Raji (cell line): ENCODE measurements at regions not wholly inside any gene's neighbourhood (a gene's known extent, or its start where the extent isn't known, plus 50 kb on each side); places are given as distances from the start of the nearest gene placed in this dataset.

Experiments used
- POLR2A ChIP-seq: IDR thresholded peaks from 2 replicates; pipeline ENCODE4 v1.6.1; 2011; ENCODE audit warnings: low read depth, low read length, control low read depth; ENCODE audit not compliant: insufficient read depth

GRCh38 chr1:189185097-189185496 is 1292.6 kb downstream of the BRINP3 start:
- no peak for TF ChIP-seq POLR2A

DNA sequence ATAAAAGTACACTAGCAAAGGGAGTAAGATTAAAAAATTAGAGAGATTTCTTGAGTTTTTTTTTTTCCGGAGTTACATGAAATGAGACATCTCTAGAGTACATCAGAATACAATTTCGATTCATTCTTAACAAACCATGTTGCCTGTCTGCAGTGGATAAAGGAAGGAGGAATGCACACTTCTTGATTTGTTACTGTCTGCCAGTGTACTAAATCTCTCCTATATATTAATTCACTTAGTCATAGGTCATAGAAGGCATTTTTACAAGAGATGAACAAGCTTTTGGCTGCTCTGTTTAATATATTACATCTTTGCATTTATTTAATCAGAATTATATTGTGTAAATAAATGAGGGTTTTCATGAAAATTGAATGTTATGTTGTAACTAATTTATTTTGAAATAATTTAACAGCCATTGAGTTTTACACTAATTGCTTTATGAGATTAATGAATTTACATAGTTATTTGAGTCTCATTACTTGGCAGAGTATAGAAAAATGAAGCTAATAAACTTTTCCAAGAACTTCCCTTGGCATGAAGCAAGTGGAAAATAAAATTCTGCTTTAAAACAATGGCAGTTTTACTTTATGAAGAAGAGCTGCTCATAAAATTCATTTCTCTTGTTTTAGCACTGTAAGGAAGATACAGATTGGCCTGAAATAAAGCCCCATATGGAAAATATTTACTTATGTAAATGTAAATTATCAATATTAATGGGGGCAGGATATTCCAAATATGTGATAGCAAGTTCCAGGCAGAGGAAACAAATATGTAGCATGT is 1284.7 kb downstream of the BRINP3 start:
- TF ChIP-seq POLR2A: no peak

DNA sequence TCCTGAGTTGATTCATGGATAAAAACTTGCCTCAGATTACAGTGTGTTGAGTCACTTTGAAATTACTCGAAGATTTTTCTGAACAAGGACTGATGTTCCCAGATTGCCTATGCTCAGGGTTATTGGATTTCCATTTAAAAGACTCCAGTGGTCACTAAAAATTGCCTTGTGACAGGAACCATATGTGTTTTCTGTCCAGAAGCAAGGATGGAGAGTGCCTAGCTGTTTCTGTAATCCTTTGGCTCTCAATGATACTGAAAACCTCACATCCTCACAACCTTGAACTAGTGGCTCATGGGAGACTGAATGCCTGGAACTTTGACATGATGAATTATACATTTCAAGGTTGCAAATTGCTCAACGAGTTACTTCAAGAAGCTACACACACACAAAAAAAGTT is 1271.8 kb downstream of the BRINP3 start:
- no peak for TF ChIP-seq POLR2A

DNA sequence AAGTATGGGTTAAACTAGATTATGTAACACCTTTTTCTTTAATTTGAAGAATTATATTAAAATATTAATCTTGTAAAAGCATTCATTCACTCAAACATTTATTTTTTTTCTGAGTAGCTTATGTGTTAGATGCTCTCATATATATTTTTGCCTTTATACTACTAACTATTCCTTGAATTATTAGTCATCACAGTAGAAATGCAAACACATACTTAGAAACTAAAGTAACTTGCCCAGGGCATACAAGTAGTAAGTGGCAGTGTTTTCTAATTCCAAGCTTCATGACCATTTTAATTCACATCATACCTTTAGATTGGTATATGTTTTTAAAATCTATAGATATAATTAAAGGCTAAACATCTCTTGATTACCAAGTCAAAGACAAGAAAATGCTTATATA is 1271.0 kb downstream of the BRINP3 start:
- TF ChIP-seq POLR2A: no peak

DNA sequence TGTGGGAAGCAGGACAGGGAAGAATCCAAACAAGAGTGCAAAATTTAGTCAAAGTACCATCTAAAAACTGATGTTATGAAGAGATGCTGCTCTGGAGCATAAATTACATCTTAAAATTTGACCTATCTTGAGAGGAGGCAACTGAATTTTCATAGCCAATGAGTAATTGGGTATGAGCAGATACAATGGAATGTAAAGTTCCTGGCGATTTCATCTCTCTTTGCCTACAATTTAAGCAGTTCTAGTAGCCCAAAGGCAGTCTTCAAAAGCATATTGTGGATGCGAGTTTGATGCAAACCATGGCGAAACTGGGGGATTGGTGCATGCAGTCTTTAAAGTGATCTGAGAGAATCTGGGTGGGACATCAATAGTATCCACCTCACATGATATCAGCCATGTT is 1265.9 kb downstream of the BRINP3 start:
- no peak for TF ChIP-seq POLR2A

GRCh38 chr1:189212606-189213005 is 1265.1 kb downstream of the BRINP3 start:
- TF ChIP-seq POLR2A: no peak

GRCh38 chr1:189216886-189217285 is 1260.8 kb downstream of the BRINP3 start:
- no peak for TF ChIP-seq POLR2A

DNA sequence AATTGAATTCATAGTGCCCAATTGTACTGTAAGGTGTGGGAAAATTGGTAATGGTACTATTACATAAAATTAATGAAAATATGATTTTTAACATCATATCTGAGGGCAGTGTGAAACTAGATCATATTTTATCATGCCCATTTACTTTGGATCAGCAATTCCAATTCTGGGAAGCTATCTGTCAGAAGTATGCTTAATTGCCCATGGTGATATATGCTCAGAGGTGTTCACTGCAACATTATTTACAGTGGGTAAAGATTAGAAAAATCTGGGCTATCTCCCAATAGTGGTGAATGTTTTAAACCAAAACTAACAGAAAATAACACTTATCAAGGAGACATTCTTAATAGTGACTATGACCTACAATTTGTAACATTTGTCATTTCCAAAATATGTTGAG is 1260.0 kb downstream of the BRINP3 start:
- TF ChIP-seq POLR2A: no peak

DNA sequence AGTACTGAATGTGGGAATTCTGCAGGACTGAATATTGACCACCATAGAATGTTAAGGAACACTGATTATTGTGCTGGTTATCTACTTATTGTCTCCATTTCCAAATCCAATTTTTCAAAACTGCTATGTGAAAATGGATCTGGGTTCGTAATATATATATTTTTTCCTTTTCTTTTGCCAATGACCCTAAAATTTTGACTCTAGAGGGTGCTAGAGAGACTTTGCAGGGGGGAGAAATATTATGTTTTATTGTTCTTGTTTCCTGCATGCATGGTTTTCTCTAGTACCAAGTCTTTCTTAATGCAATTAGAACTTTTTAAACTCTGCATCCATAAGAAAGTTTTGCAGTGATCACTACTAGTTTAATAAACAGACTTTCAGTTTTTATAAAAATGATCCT is 1256.9 kb downstream of the BRINP3 start:
- TF ChIP-seq POLR2A: no peak

DNA sequence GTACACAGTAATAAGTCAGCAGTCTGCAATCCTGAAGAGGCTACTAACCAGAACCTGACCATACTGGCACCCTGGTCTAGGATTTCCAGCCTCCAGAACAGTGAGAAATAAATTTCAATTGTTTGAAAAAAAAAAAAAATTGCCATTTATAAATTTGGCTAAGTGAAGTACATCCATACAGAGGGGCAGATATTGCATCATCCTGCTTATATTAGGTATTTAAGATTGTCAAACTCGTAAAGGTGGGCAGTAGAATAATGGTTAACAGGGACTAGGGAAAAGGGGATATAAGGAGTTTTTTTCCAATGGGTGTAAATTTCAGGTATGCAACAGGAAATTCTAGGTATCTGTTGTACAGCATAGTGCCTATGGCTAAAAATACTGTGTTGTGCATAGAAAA is 1250.9 kb downstream of the BRINP3 start:
- TF ChIP-seq POLR2A: no peak

GRCh38 chr1:189237008-189237407 is 1240.7 kb downstream of the BRINP3 start:
- TF ChIP-seq POLR2A: no peak

GRCh38 chr1:189253601-189254350 is 1223.9 kb downstream of the BRINP3 start:
- no peak for TF ChIP-seq POLR2A

DNA sequence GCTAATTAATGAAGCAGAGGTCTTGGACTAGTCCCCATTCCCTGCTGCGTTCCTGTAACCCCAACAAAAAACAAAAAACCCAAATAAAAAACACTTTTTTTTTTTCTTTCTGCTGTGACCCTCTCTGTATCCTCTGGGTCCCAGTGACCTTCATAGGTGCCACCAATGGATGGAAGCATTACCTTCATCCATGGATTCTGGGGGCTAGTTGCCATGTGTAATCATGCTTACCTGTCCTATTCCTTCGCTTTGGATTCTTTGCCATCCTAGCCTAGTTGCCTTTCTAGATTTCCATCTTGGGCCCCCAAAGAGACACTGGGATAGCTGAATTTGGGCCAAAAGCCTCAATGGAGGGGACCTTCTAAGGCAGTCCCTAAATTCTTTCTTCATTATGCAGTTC is 1208.7 kb downstream of the BRINP3 start:
- TF ChIP-seq POLR2A: no peak

DNA sequence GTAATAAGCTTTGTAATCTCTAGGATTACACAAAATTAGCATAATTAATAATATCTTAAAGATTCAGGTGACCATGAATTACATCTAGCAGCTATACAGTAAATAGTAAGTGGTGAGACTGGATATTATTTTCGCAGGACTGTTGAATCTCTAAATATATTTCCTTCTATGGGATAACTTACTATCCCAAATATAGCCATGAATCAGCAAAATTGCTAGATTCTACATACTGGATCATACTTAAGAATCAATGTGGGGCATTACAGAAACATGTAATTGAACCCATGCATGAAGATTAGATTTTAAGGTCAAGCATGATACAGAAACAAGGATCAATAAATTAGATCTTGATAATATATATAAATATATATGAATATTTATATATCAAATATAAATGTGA is 1203.4 kb downstream of the BRINP3 start:
- TF ChIP-seq POLR2A: no peak

- no peak for TF ChIP-seq POLR2A
Observed at GRCh38 chr1:189275796-189276195, 1201.9 kb downstream of the BRINP3 start.

DNA sequence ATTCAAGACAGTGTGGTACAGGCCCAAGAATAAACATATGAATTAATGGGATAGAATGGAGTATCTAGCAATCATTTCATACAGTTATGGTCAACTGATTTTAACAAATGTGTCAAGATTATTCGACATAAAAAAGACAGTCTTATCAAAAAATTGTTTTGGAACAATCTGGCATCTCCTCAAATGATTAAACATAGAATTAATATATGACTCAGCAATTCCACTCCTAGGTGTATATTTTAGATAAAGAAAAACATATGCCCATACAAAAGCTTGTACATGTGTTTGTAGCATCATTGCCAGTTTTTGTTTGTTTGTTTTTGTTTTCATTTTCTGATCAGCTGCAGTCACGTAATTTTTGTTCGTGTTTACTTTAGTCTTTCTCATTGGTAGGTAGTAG is 1188.3 kb downstream of the BRINP3 start:
- TF ChIP-seq POLR2A: no peak

DNA sequence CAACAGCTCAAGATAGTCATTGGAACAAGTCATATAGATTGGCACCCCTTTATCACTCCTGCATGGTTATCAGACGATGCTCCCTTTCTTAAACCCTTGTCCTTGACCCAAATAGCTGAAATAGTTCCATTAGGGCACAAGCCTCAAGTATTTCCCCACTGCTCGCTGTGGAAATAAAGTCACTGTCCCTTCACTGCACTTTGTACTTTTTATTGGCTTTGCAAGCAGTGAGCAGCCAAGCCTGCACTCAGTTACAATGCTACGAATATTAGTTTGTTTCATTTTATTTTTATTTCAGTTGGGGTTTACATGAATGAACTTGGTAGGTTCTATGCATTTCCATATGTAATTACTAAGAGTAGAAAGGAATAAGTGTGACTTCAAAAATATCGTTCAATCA is 1176.4 kb downstream of the BRINP3 start:
- no peak for TF ChIP-seq POLR2A

GRCh38 chr1:189305279-189305678 is 1172.4 kb downstream of the BRINP3 start:
- no peak for TF ChIP-seq POLR2A
